HFF-Myc (cell line): ENCODE measurements at regions not wholly inside any gene's neighbourhood (a gene's known extent, or its start where the extent isn't known, plus 50 kb on each side); places are given as distances from the start of the nearest gene placed in this dataset.

Source experiments
- DNase-seq: peaks from one replicate; pipeline ENCODE4 v3.0.0-alpha.2; 2011; ENCODE audit warnings: low read depth; ENCODE audit errors: extremely low read depth
- H3K4me3 ChIP-seq: replicated peaks from 2 replicates; pipeline ENCODE4 v1.5.1; 2011; ENCODE audit warnings: low read depth, mild to moderate bottlenecking, control low read depth, low read length
- CTCF ChIP-seq: IDR thresholded peaks from 2 replicates; pipeline ENCODE4 v1.5.1; 2012; ENCODE audit warnings: mild to moderate bottlenecking, low read depth, low read length, control low read depth; ENCODE audit errors: missing control alignments

DNA sequence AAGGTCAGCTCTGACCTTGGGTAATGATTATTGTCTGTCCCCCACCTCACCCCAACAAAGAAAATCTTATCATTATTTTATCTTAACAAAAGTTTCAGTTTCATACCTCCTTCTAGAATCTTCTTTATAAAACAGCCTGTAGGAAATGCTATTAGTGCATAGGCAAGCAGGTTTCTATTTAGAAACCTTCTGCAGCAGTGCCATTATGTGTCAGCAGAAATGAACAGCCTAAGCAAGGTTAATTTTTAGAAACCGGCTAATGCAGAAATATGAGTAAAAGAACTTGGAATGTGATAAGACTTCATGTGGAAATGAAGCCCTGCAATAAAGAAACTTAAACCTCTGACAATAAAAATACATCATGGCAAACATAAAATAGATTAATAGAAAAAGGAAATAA, 814.4 kb downstream of the FSCB start:
- DNase-seq = no peak
- no peak overlapping the region for H3K4me3 ChIP-seq
- TF ChIP-seq CTCF = no peak

- TF ChIP-seq CTCF = no peak
- no peak for DNase-seq
- H3K4me3 ChIP-seq = no peak overlapping the region
These were observed 819.2 kb downstream of the FSCB start for GRCh38 chr14:43687921-43688320.

- TF ChIP-seq CTCF = no peak
- H3K4me3 ChIP-seq = no peak overlapping the region
- DNase-seq = no peak
These were observed 829.5 kb downstream of the FSCB start for GRCh38 chr14:43677581-43677980.

DNA sequence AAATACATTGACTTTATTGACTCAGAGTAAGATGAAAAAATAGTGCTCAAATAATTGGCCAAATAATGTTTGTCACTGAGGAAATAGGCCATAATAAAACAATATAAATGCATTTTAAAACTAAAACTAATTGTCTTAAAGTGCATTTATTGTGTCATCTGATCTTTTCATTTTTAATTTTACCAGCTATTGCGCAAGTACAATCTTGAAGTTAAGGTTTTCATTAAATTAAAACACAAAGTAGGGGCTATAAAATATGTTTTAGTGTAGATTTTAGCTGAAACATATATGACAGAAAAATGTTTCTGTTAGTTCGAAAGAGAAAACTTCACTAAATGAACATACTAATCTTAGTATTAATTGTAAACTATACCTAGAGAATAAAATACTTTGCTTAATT, 832.8 kb downstream of the FSCB start:
- no peak for TF ChIP-seq CTCF
- no peak overlapping the region for H3K4me3 ChIP-seq
- no peak for DNase-seq

- DNase-seq = no peak
- H3K4me3 ChIP-seq = no peak overlapping the region
- TF ChIP-seq CTCF = no peak
These were observed 835.2 kb downstream of the FSCB start for GRCh38 chr14:43671716-43672485.

- no peak for DNase-seq
- no peak for TF ChIP-seq CTCF
- H3K4me3 ChIP-seq = no peak overlapping the region
These were observed 837.7 kb downstream of the FSCB start for GRCh38 chr14:43669355-43669754.
